Pancreas (tissue), 10 donors: ENCODE measurements at regions not wholly inside any gene's neighbourhood (a gene's known extent, or its start where the extent isn't known, plus 50 kb on each side); places are given as distances from the start of the nearest gene placed in this dataset.

Experiments
- ATAC-seq, 4 donors: fragments of 200-7000 bp; cut with Tn5 transposase; one replicate each; pipeline versions ENCODE4 v1.8.0 to v1.9.1; 2020; ENCODE audit warnings: mild to moderate bottlenecking in 4 of 4, moderate library complexity in 4 of 4
- DNase-seq, 6 donors: peaks; one replicate each; pipeline ENCODE4 v3.0.0-alpha.2; 2020
- FAIRE-seq: peaks from 2 replicates; lab custom pipeline; 2012; peaks lifted over from hg19 to GRCh38; lab: Jason Lieb, UNC
- H3K27ac ChIP-seq, 4 donors: fragments of 200-600 bp; sonication (generic); 1 replicate in 3 of 4; 2 replicates in 1 of 4; pipeline versions ENCODE4 v1.5.0 to v1.8.0; 2020
- H3K27me3 ChIP-seq, 4 donors: fragments of 200-600 bp; one replicate each; pipeline ENCODE4 v1.8.0; 2021
- H3K36me3 ChIP-seq, 3 donors: fragments of 200-600 bp; sonication (generic) in 1 of 3; one replicate each; pipeline versions ENCODE4 v1.5.0 to v1.8.0; 2020 to 2021
- H3K4me1 ChIP-seq, 3 donors: fragments of 200-600 bp; one replicate each; pipeline ENCODE4 v1.8.0; 2021
- H3K4me3 ChIP-seq, 4 donors: fragments of 200-600 bp; sonication (generic) in 2 of 4; one replicate each; pipeline versions ENCODE4 v1.5.0 to v1.8.0; 2020 to 2021
- H3K9me3 ChIP-seq, 4 donors: fragments of 200-600 bp; one replicate each; pipeline ENCODE4 v1.8.0; 2021
- CTCF ChIP-seq, 4 donors: fragments of 200-600 bp; sonication (generic) in 3 of 4; IDR thresholded peaks; one replicate each; pipeline versions ENCODE4 v1.5.0 to v1.8.0; 2021; ENCODE audit warnings: antibody characterized with exemption in 4 of 4
- WGBS, 2 donors: extraction: QIAGEN DNeasy Blood & Tissue Kit; methylation state at CpG; one replicate each; pipeline ENCODE4 v1.1.7; 2013; 5-methylcytosine and 5-hydroxymethylcytosine counted together
- intact Hi-C, 3 donors: fragments of 100-400 bp; cut with DNase I; formaldehyde crosslinking; loops; one replicate each; pipeline versions ENCODE4 v1.11.1 to v1.14.2; 2022
- donor health status: healthy with polysubstance abuse.
- donor health status: DM: no; HTN: no; CAD: no; lungs with moderate emphysema.
- donor health status: DM: no; HTN: no; CAD: no.
- donor health status: control.
- donor health status: control.
- donor health status: Bipolar disorder and iron deficiency.
- donor health status: DM: yes; HTN: yes; CAD: no.
- donor health status: DM: no; HTN: no; CAD: no.
- donor health status: DM: no; HTN: no; CAD: no.
- donor health status: DM: yes; HTN: yes; CAD: no.

GRCh38 chr5:144084971-144085370 lies 85.5 kb downstream of the YIPF5 start:
- DNase-seq: no peak
- Histone ChIP-seq H3K27me3 (no peaks in the 10 kb centered on the region), H3K36me3 (no peaks in the 10 kb centered on the region), H3K9me3 (no peaks in the 10 kb centered on the region), H3K4me1 (no peaks in the 10 kb centered on the region), H3K4me3 (no peak overlapping the region), H3K27ac (no peak overlapping the region)
- intact Hi-C loops: no loop called here
- ATAC-seq: no peak
- FAIRE-seq: no peak
- 74% methylated on average over 2 of the region's 2 CpGs for WGBS, 2 donors
- TF ChIP-seq CTCF (IDR thresholded peaks at IDR 0.05): no peak

GRCh38 chr5:144085381-144085780 lies 85.1 kb downstream of the YIPF5 start:
- no peaks in the 10 kb centered on the region for H3K4me1 ChIP-seq
- DNase-seq: no peak
- no peaks in the 10 kb centered on the region for H3K36me3 ChIP-seq
- ATAC-seq: no peak
- FAIRE-seq: no peak
- no peak overlapping the region for H3K4me3 ChIP-seq
- TF ChIP-seq CTCF (IDR thresholded peaks at IDR 0.05): no peak
- WGBS, 2 donors: 72 to 77% methylated on average over 3 of the region's 3 CpGs
- no peaks in the 10 kb centered on the region for H3K27me3 ChIP-seq
- no peaks in the 10 kb centered on the region for H3K9me3 ChIP-seq
- H3K27ac ChIP-seq: no peak overlapping the region
- intact Hi-C loops: no loop called here

GRCh38 chr5:144086295-144086694 lies 84.2 kb downstream of the YIPF5 start:
- ATAC-seq: no peak
- 64 to 74% methylated on average over 3 of the region's 3 CpGs for WGBS, 2 donors

GRCh38 chr5:144087576-144087975 lies 82.9 kb downstream of the YIPF5 start:
- Histone ChIP-seq H3K4me3 (no peak overlapping the region), H3K27ac (no peak overlapping the region), H3K36me3 (no peaks in the 10 kb centered on the region), H3K27me3 (no peaks in the 10 kb centered on the region), H3K9me3 (no peaks in the 10 kb centered on the region), H3K4me1 (no peaks in the 10 kb centered on the region)
- TF ChIP-seq CTCF (IDR thresholded peaks at IDR 0.05): no peak
- intact Hi-C loops: no loop called here
- 83 to 96% methylated on average over 1 of the region's 1 CpG for WGBS, 2 donors
- DNase-seq: no peak
- ATAC-seq: no peak
- no peak for FAIRE-seq

More at GRCh38 chr5:144086295-144086694, 84.2 kb downstream of the YIPF5 start:
- H3K36me3 ChIP-seq: no peaks in the 10 kb centered on the region
- H3K4me1 ChIP-seq: no peaks in the 10 kb centered on the region
- intact Hi-C loops: no loop called here
- no peak for TF ChIP-seq CTCF (IDR thresholded peaks at IDR 0.05)
- H3K27ac ChIP-seq: no peak overlapping the region
- FAIRE-seq (no peak), DNase-seq (no peak)
- no peaks in the 10 kb centered on the region for H3K27me3 ChIP-seq
- no peak overlapping the region for H3K4me3 ChIP-seq
- H3K9me3 ChIP-seq: no peaks in the 10 kb centered on the region

- no peak for FAIRE-seq
These were observed 82.0 kb downstream of the YIPF5 start for GRCh38 chr5:144088206-144089064.

More at GRCh38 chr5:144088206-144089064, 82.0 kb downstream of the YIPF5 start:
- Histone ChIP-seq H3K27me3 (no peaks in the 10 kb centered on the region), H3K27ac (no peak overlapping the region), H3K36me3 (no peaks in the 10 kb centered on the region), H3K4me3 (no peak overlapping the region), H3K4me1 (no peaks in the 10 kb centered on the region), H3K9me3 (no peaks in the 10 kb centered on the region)
- 80 to 84% methylated on average over 3 of the region's 3 CpGs for WGBS, 2 donors
- ATAC-seq (no peak), DNase-seq (no peak)
- no peak for TF ChIP-seq CTCF (IDR thresholded peaks at IDR 0.05)
- intact Hi-C loops: no loop called here
